ENCODE measurements at regions not wholly inside any gene's neighbourhood (a gene's known extent, or its start where the extent isn't known, plus 50 kb on each side); places are given as distances from the start of the nearest gene placed in this dataset.

DNA sequence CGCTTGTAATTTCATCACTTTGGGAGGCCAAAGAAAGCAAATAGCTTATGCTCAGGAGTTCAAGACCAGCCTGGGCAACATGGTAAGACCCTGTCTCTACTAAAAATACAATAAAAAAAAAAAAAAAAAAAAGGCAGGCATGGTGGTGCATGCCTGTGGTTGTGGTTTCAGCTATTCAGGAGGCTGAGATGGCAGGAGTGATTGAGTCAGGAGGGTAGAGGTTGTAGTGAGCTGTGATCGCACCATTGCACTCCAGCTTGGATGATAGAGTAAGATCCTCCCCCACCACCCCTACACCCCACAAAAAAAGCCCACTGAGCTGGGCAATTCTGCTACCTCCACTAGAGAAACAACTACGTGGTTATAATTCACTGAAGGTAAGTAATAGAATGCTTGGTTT, 118.8 kb upstream of the PCDH18 start:
- TF ChIP-seq ZSCAN16 (tag by site-specific recombination; IDR thresholded peaks at IDR 0.05) (no peak), ZNF561 (tag by site-specific recombination; IDR thresholded peaks at IDR 0.05; ENCODE audit: borderline replicate concordance) (no peak), BCL11A (tag by site-specific recombination; IDR thresholded peaks at IDR 0.05; ENCODE audit: low read depth) (no peak), ZNF423 (tag by site-specific recombination; IDR thresholded peaks at IDR 0.05) (no peak), ZNF121 (tag by site-specific recombination; IDR thresholded peaks at IDR 0.05) (no peak), ZNF830 (tag by site-specific recombination; IDR thresholded peaks at IDR 0.05; ENCODE audit: low read depth) (no peak), ZNF791 (tag by site-specific recombination; IDR thresholded peaks at IDR 0.05) (no peak), REPIN1 (tag by site-specific recombination; IDR thresholded peaks at IDR 0.05; ENCODE audit: low read depth) (no peak), ZBTB21 (tag by site-specific recombination; IDR thresholded peaks at IDR 0.05) (no peak), ZNF677 (tag by site-specific recombination; IDR thresholded peaks at IDR 0.05) (no peak), ZNF19 (tag by site-specific recombination; IDR thresholded peaks at IDR 0.05; ENCODE audit: low read depth) (no peak), ZFP3 (tag by site-specific recombination; IDR thresholded peaks at IDR 0.05; ENCODE audit: low read depth) (no peak)
- TF ChIP-seq, protein P1, sequence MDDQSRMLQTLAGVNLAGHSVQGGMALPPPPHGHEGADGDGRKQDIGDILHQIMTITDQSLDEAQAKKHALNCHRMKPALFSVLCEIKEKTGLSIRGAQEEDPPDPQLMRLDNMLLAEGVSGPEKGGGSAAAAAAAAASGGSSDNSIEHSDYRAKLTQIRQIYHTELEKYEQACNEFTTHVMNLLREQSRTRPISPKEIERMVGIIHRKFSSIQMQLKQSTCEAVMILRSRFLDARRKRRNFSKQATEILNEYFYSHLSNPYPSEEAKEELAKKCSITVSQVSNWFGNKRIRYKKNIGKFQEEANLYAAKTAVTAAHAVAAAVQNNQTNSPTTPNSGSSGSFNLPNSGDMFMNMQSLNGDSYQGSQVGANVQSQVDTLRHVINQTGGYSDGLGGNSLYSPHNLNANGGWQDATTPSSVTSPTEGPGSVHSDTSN (CRISPR knock-in tag; IDR thresholded peaks at IDR 0.05), result no peak
- TF ChIP-seq, protein P2, sequence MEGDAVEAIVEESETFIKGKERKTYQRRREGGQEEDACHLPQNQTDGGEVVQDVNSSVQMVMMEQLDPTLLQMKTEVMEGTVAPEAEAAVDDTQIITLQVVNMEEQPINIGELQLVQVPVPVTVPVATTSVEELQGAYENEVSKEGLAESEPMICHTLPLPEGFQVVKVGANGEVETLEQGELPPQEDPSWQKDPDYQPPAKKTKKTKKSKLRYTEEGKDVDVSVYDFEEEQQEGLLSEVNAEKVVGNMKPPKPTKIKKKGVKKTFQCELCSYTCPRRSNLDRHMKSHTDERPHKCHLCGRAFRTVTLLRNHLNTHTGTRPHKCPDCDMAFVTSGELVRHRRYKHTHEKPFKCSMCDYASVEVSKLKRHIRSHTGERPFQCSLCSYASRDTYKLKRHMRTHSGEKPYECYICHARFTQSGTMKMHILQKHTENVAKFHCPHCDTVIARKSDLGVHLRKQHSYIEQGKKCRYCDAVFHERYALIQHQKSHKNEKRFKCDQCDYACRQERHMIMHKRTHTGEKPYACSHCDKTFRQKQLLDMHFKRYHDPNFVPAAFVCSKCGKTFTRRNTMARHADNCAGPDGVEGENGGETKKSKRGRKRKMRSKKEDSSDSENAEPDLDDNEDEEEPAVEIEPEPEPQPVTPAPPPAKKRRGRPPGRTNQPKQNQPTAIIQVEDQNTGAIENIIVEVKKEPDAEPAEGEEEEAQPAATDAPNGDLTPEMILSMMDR (tag by site-specific recombination; IDR thresholded peaks at IDR 0.05), result no peak
- Histone ChIP-seq H3K36me3 (ENCODE audit: control insufficient read depth in 2 of 2, insufficient read depth in 1 of 2, low read length in 2 of 2) (no peaks in the 10 kb centered on the region), H3K9me3 (ENCODE audit: control insufficient read depth, insufficient read depth, low read depth, low read length) (no peaks in the 10 kb centered on the region), H3K4me1 (ENCODE audit: control insufficient read depth, insufficient read depth, low read length) (no peaks in the 10 kb centered on the region), H3K27ac (ENCODE audit: extremely low read depth, low read depth, low read length) (no peak overlapping the region), H3K4me3 (ENCODE audit: low read depth, low read length) (no peak overlapping the region)
- ChIA-PET CTCF (no interaction called here), POLR2A (no interaction called here)

DNA sequence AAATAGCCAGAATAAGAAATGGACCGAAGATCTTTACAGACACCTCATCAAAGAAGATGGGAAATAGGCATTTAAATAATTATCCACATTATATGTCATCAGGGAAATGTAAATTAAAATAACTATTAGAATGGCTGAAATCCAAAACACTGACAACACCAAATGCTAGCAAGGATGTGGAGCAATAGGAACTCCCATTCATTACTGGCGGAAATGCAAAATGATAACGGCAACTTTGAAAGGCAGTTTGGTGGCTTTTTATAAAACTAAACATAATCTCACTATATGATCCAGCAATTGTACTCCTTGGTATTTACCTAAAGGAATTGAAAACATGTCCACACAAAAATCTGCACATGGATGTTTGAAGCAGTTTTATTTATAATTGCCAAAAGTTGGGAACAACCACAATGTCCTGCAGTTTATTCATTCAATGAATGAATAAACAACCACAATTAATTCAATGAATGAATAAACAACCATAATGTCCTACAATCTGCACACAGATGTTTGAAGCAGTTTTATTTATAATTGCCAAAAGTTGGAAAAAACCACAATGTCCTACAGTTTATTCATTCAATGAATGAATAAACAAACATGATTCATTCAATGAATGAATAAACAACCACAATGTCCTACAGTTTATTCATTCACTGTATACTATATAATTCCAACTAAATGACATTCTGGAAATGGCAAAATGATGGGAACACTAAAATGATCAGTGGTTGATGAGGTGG, 117.6 kb upstream of the PCDH18 start:
- CTCF ChIA-PET, result no interaction called here

More for the DNA sequence above, 117.6 kb upstream of the PCDH18 start:
- no peaks in the 10 kb centered on the region for H3K9me3 ChIP-seq (ENCODE audit: control insufficient read depth, insufficient read depth, low read depth, low read length)
- no peak for TF ChIP-seq KLF7 (tag by site-specific recombination; IDR thresholded peaks at IDR 0.05; ENCODE audit: borderline replicate concordance)
- TF ChIP-seq, protein P3, sequence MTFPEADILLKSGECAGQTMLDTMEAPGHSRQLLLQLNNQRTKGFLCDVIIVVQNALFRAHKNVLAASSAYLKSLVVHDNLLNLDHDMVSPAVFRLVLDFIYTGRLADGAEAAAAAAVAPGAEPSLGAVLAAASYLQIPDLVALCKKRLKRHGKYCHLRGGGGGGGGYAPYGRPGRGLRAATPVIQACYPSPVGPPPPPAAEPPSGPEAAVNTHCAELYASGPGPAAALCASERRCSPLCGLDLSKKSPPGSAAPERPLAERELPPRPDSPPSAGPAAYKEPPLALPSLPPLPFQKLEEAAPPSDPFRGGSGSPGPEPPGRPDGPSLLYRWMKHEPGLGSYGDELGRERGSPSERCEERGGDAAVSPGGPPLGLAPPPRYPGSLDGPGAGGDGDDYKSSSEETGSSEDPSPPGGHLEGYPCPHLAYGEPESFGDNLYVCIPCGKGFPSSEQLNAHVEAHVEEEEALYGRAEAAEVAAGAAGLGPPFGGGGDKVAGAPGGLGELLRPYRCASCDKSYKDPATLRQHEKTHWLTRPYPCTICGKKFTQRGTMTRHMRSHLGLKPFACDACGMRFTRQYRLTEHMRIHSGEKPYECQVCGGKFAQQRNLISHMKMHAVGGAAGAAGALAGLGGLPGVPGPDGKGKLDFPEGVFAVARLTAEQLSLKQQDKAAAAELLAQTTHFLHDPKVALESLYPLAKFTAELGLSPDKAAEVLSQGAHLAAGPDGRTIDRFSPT (tag by site-specific recombination; IDR thresholded peaks at IDR 0.05), result no peak
- no peak for TF ChIP-seq GFI1B (tag by site-specific recombination; IDR thresholded peaks at IDR 0.05)
- no peak for TF ChIP-seq ZNF175 (tag by site-specific recombination; IDR thresholded peaks at IDR 0.05)
- TF ChIP-seq ZBTB7A (tag by site-specific recombination; IDR thresholded peaks at IDR 0.05; ENCODE audit: low read depth), result no peak
- TF ChIP-seq ZFP3 (tag by site-specific recombination; IDR thresholded peaks at IDR 0.05; ENCODE audit: low read depth), result no peak
- no peak for TF ChIP-seq ZNF654 (tag by site-specific recombination; IDR thresholded peaks at IDR 0.05; ENCODE audit: low read depth)
- TF ChIP-seq, protein P4, sequence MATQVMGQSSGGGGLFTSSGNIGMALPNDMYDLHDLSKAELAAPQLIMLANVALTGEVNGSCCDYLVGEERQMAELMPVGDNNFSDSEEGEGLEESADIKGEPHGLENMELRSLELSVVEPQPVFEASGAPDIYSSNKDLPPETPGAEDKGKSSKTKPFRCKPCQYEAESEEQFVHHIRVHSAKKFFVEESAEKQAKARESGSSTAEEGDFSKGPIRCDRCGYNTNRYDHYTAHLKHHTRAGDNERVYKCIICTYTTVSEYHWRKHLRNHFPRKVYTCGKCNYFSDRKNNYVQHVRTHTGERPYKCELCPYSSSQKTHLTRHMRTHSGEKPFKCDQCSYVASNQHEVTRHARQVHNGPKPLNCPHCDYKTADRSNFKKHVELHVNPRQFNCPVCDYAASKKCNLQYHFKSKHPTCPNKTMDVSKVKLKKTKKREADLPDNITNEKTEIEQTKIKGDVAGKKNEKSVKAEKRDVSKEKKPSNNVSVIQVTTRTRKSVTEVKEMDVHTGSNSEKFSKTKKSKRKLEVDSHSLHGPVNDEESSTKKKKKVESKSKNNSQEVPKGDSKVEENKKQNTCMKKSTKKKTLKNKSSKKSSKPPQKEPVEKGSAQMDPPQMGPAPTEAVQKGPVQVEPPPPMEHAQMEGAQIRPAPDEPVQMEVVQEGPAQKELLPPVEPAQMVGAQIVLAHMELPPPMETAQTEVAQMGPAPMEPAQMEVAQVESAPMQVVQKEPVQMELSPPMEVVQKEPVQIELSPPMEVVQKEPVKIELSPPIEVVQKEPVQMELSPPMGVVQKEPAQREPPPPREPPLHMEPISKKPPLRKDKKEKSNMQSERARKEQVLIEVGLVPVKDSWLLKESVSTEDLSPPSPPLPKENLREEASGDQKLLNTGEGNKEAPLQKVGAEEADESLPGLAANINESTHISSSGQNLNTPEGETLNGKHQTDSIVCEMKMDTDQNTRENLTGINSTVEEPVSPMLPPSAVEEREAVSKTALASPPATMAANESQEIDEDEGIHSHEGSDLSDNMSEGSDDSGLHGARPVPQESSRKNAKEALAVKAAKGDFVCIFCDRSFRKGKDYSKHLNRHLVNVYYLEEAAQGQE (tag by site-specific recombination; IDR thresholded peaks at IDR 0.05), result no peak
- TF ChIP-seq ZBTB1 (tag by site-specific recombination; IDR thresholded peaks at IDR 0.05), result no peak
- TF ChIP-seq ZNF707 (tag by site-specific recombination; IDR thresholded peaks at IDR 0.05), result no peak
- TF ChIP-seq ZNF600 (tag by site-specific recombination; IDR thresholded peaks at IDR 0.05), result no peak
- no peak for TF ChIP-seq SP2 (tag by site-specific recombination; IDR thresholded peaks at IDR 0.05)
- no peak for TF ChIP-seq ZNF184 (tag by site-specific recombination; IDR thresholded peaks at IDR 0.05)
- POLR2A ChIA-PET, result no interaction called here
- H3K27ac ChIP-seq (ENCODE audit: extremely low read depth, low read depth, low read length), result no peak overlapping the region
- no peaks in the 10 kb centered on the region for H3K36me3 ChIP-seq (ENCODE audit: control insufficient read depth in 2 of 2, insufficient read depth in 1 of 2, low read length in 2 of 2)
- H3K4me3 ChIP-seq (ENCODE audit: low read depth, low read length), result no peak overlapping the region
- H3K4me1 ChIP-seq (ENCODE audit: control insufficient read depth, insufficient read depth, low read length), result no peaks in the 10 kb centered on the region

All from HEK293 (cell line).